ENCODE measurements at regions not wholly inside any gene's neighbourhood (a gene's known extent, or its start where the extent isn't known, plus 50 kb on each side); places are given as distances from the start of the nearest gene placed in this dataset.

DNA sequence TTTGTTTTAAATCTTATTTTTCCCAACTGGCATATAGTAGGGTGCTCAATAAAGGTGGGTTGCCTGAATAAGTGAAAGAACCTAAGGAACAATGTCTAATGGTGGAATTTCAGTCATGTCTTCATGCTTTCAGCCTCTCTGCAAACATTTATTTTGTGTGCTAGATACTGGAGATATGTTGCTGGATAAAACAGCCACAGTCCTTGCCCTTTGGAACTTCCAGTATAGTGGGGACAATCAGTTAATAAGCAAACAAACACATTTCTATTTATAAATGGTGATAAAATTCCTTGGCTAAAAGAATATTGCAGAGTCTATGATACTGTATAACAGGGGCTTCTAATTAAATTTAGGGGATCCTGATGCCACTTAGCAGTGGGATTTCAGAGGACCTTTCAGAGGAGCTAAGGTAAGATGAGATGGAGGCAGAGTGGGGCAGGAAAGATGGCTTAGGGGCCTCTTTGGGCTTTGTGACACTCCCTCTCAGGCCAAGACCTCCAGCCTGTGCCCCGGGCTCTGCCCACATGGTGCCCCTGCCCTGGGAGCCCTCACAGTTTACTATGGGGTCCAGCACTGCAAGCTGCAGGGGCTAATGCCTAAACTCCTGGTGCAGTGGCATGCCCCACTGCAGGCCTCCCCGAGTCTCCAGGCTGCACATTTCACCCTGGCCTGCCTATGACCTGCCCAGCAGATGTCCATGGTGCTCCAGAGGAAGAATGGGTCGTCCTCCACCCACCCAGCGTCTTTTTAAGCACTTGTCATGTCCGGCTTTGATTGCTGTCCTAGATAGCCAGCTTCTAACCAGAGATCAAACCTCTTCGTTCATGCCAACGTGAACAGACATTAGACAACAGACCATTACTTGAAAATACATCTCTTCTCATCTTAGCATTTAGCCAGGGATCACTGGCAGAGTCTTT, 61.6 kb upstream of the PRR23C start:
- no peak overlapping the region for H3K9ac ChIP-seq (ENCODE audit: insufficient read depth in 1 of 2, low read depth in 2 of 2, low read length in 2 of 2)
- H2AFZ ChIP-seq (ENCODE audit: low read depth, low read length), result no peak overlapping the region
- BruUV-seq (replicated peaks), result no TSS peak
- ChIA-PET POLR2A (no interaction called here), CTCF (ENCODE audit: low intra/inter-chr PET ratio) (no interaction called here)
- in situ Hi-C loops (cut with MboI) (no loop called here), intact Hi-C loops (cut with micrococcal nuclease) (no loop called here)
- H3K9me1 ChIP-seq (ENCODE audit: control insufficient read depth, insufficient read depth, low read length), result peaks cover 5% of the 10 kb centered on the region
- TF ChIP-seq ZNF263 (CRISPR knock-in tag; IDR thresholded peaks at IDR 0.05; ENCODE audit: borderline replicate concordance), result peak; percentile 77
- TF ChIP-seq, protein P1, sequence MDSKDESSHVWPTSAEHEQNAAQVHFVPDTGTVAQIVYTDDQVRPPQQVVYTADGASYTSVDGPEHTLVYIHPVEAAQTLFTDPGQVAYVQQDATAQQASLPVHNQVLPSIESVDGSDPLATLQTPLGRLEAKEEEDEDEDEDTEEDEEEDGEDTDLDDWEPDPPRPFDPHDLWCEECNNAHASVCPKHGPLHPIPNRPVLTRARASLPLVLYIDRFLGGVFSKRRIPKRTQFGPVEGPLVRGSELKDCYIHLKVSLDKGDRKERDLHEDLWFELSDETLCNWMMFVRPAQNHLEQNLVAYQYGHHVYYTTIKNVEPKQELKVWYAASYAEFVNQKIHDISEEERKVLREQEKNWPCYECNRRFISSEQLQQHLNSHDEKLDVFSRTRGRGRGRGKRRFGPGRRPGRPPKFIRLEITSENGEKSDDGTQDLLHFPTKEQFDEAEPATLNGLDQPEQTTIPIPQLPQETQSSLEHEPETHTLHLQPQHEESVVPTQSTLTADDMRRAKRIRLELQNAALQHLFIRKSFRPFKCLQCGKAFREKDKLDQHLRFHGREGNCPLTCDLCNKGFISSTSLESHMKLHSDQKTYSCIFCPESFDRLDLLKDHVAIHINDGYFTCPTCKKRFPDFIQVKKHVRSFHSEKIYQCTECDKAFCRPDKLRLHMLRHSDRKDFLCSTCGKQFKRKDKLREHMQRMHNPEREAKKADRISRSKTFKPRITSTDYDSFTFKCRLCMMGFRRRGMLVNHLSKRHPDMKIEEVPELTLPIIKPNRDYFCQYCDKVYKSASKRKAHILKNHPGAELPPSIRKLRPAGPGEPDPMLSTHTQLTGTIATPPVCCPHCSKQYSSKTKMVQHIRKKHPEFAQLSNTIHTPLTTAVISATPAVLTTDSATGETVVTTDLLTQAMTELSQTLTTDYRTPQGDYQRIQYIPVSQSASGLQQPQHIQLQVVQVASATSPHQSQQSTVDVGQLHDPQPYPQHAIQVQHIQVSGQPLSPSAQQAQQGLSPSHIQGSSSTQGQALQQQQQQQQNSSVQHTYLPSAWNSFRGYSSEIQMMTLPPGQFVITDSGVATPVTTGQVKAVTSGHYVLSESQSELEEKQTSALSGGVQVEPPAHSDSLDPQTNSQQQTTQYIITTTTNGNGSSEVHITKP (IDR thresholded peaks at IDR 0.05; ENCODE audit: partially characterized antibody), result no peak
- ATAC-seq (no peak), DNase-seq (ENCODE audit: extremely low read depth in 1 of 4, low spot score in 3 of 4) (no peak), FAIRE-seq (no peak)
- WGBS (ENCODE audit: insufficient coverage, low coverage, missing lambda C conversion rate), result 6% methylated on average over 7 of the region's 7 CpGs
- H3K27ac ChIP-seq (ENCODE audit: extremely low read depth, low read depth, low read length), result no peak overlapping the region
- H3K36me3 ChIP-seq (ENCODE audit: control insufficient read depth, insufficient read depth, low read length), result no peaks in the 10 kb centered on the region
- H3K9me3 ChIP-seq (replicated peaks; ENCODE audit: control insufficient read depth, insufficient read depth, low read depth, low read length), result no peaks in the 10 kb centered on the region
- H3K79me2 ChIP-seq (ENCODE audit: control insufficient read depth, insufficient read depth, low read length), result no peaks in the 10 kb centered on the region
- peaks cover 0 to 6% of the 10 kb centered on the region in 2 experiments; a peak in 3 of 5 replicates for H3K27me3 ChIP-seq (ENCODE audit: control insufficient read depth in 2 of 2, insufficient read depth in 2 of 2, low read length in 2 of 2)
- no peaks in the 10 kb centered on the region for H3K4me1 ChIP-seq (replicated peaks in 1 of 2; ENCODE audit: control insufficient read depth in 2 of 2, insufficient read depth in 2 of 2, low read length in 2 of 2)
- no peak overlapping the region for H3K4me2 ChIP-seq (ENCODE audit: insufficient read depth, low read length)
- no peak overlapping the region for H3K4me3 ChIP-seq
- no peaks in the 10 kb centered on the region for H4K20me1 ChIP-seq (replicated peaks; ENCODE audit: control insufficient read depth, insufficient read depth, low read length)
